ENCODE measurements at regions not wholly inside any gene's neighbourhood (a gene's known extent, or its start where the extent isn't known, plus 50 kb on each side); places are given as distances from the start of the nearest gene placed in this dataset.
A peak's percentile ranks its signal among the peaks of the same experiment; 100 is the strongest.

- peak; percentile 4 for DNase-seq (ENCODE audit: low spot score)
Measured at GRCh38 chr4:136400829-136401228, 1131.5 kb downstream of the PCDH18 start.

- no peak for DNase-seq (ENCODE audit: low spot score)
Measured at GRCh38 chr4:136395212-136395722, 1137.0 kb downstream of the PCDH18 start.

- DNase-seq (ENCODE audit: low spot score): no peak
Measured at GRCh38 chr4:136392576-136392975, 1139.7 kb downstream of the PCDH18 start.

GRCh38 chr4:136390824-136391223, 1141.5 kb downstream of the PCDH18 start:
- DNase-seq (ENCODE audit: low spot score): no peak

GRCh38 chr4:136383082-136383481, 1149.2 kb downstream of the PCDH18 start:
- DNase-seq (ENCODE audit: low spot score): no peak

GRCh38 chr4:136371231-136371630, 1161.1 kb downstream of the PCDH18 start:
- no peak for DNase-seq (ENCODE audit: low spot score)

- no peak for DNase-seq (ENCODE audit: low spot score)
Measured at GRCh38 chr4:136369073-136369472, 1163.2 kb downstream of the PCDH18 start.

GRCh38 chr4:136357556-136357955, 1174.7 kb downstream of the PCDH18 start:
- no peak for DNase-seq (ENCODE audit: low spot score)

- DNase-seq (ENCODE audit: low spot score): no peak
Measured at GRCh38 chr4:136355970-136356369, 1176.3 kb downstream of the PCDH18 start.

- DNase-seq (ENCODE audit: low spot score): no peak
Measured at GRCh38 chr4:136343340-136343739, 1189.0 kb downstream of the PCDH18 start.

- DNase-seq (ENCODE audit: low spot score): no peak
Measured at GRCh38 chr4:136342666-136343065, 1189.6 kb downstream of the PCDH18 start.

- no peak for DNase-seq (ENCODE audit: low spot score)
Measured at GRCh38 chr4:136337216-136337615, 1195.1 kb downstream of the PCDH18 start.

- no peak for DNase-seq (ENCODE audit: low spot score)
Measured at GRCh38 chr4:136336479-136336878, 1195.8 kb downstream of the PCDH18 start.

GRCh38 chr4:136329042-136329662, 1203.1 kb downstream of the PCDH18 start:
- DNase-seq (ENCODE audit: low spot score): no peak

GRCh38 chr4:136328131-136328530, 1204.2 kb downstream of the PCDH18 start:
- no peak for DNase-seq (ENCODE audit: low spot score)

- DNase-seq (ENCODE audit: low spot score): no peak
Measured at GRCh38 chr4:136320465-136320813, 1211.9 kb downstream of the PCDH18 start.

GRCh38 chr4:136319789-136320464, 1212.4 kb downstream of the PCDH18 start:
- no peak for DNase-seq (ENCODE audit: low spot score)

- no peak for DNase-seq (ENCODE audit: low spot score)
Measured at GRCh38 chr4:136316961-136317360, 1215.3 kb downstream of the PCDH18 start.

- no peak for DNase-seq (ENCODE audit: low spot score)
Measured at GRCh38 chr4:136314686-136315085, 1217.6 kb downstream of the PCDH18 start.

GRCh38 chr4:136311774-136312173, 1220.5 kb downstream of the PCDH18 start:
- DNase-seq (ENCODE audit: low spot score): no peak

- DNase-seq (ENCODE audit: low spot score): no peak
Measured at GRCh38 chr4:136307765-136308164, 1224.5 kb downstream of the PCDH18 start.

- DNase-seq (ENCODE audit: low spot score): no peak
Measured at GRCh38 chr4:136306361-136306760, 1225.9 kb downstream of the PCDH18 start.

GRCh38 chr4:136302566-136302965, 1229.7 kb downstream of the PCDH18 start:
- DNase-seq (ENCODE audit: low spot score): no peak

All from COLO829 (cell line).